Femur (tissue), 1 donor: ENCODE measurements at regions not wholly inside any gene's neighbourhood (a gene's known extent, or its start where the extent isn't known, plus 50 kb on each side); places are given as distances from the start of the nearest gene placed in this dataset.

Experiments
- DNase-seq: peaks from one replicate; pipeline ENCODE4 v3.0.0-alpha.2; 2017

DNA sequence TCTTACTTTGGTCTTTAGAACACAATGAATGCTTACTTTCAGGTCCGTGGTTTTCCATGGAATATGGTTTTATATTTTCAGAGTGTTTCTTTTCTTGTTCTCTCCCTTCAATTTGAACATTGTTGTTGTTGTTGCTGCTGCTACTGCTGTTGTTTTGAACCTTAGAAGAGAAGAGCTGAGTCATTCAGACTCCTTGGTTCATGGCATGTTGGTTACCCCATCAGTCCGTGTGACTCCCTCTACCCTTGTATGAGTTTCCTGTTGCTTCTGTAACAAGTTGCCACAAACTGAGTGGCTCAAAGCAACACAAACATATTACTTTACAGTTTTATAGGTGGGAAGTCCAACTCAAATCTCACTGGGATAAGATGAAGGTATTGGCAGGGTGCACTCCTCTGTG is 511.0 kb downstream of the INSC start:
- DNase-seq: no peak

DNA sequence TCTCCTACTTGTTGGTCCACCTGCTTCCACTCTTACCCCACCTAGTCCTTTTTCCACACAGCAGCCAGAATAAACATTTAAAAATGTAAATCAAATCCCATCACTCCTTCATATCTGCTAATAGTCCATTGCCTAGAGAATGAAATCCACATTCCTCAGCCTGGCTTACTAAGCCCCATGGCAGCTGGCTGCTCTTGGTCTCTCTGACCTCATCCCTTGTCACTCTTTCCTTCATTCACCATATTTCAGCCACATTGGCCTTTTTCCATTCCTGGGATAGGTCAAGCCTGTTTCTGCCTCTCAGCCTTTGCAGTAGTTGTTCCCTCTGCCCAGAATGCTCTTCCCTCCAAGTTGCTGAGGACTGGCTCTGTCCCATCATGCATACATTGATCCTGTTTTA is 512.8 kb downstream of the INSC start:
- no peak for DNase-seq

DNA sequence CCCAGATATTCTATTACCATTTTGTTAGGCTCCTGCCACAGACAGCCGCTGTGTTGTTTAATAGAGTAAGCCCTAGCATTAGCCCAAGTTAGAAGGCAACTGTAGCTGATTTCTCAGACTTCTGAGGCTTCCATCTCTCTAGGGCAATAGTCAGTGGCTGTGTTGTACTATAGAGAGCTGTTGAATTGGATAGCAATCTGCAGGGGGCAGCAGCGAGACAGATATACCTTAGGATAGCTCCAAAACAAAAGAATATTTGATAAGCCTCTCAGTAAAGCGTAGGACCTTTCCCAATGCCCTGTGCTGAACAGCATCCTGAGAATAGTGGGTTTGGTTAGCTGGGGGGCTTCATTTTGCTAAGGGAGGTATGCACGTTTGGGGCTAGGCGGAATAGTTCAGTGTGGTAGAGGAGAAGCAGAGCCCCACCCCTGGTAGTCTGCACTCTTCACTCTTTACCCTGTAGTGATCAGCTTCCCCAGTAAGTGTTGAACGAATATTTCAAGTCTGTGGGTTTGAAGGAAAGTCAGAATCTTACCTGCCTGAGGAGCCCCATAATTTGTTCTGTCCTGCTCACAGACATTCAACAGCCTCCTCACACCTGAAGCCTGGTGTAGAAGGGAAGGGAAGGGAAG is 515.1 kb downstream of the INSC start:
- no peak for DNase-seq

DNA sequence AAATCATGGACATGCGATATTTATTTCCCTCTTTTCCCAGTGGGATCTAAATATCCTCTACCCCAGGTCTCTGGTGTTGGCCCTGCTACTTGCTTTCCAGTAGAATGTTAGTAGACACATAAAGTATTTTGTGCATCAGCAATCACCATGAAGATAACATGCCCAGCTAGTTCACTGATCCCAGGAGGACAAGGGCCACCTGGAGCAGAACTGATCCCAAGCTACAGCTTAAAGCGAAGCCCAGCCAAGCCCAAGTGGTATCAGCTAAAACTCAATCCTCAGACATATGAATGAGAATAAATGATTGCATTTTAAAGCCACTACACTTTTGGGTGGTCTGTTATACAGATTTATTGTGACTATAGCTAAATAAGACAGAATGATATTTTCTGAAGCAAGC is 516.2 kb downstream of the INSC start:
- DNase-seq: no peak

DNA sequence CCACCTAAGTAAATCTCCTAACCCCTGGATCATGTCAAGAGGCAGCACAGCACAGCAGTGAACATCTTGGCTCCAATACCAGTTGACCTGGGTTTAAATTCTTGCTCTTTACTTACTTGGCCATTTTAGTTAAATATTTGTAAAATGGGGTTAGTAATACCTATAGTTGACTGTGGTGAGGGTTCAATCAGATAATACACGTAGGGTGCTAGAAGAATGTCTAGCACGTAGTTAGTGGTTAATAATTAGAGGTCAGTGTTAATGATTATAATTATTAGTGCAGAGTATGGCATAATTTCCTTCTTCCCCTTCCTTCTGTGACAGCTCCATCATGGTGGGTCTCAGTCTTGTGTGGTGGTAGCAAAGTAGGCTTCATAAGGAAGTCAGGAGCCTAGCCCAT is 520.8 kb downstream of the INSC start:
- DNase-seq: no peak

DNA sequence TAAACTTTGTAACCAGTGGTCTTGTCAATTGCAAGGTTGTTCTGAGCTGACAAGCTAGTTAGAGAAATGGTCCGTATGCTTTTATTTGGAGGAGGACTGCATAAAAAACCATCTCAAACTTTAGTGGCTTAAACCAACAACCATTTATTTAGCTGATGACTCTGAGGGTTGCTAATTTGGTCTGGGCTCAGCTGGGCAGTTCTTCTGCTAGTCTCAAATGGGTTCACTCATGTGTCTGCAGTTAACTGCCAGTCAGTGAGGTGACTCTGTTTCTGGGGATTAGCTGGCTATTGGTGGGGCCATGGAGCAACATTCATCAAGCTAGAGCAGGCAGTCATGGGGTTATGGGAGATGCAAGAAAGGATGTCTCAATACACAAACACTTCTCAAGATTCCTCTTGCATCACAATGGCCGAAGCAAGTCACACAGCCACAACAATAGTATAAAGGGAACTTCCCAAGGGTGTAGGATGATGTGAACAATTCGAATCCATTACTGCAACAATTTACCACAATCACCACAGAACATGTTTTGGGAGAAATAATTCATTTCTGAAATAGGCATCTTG is 521.9 kb downstream of the INSC start:
- DNase-seq: no peak

DNA sequence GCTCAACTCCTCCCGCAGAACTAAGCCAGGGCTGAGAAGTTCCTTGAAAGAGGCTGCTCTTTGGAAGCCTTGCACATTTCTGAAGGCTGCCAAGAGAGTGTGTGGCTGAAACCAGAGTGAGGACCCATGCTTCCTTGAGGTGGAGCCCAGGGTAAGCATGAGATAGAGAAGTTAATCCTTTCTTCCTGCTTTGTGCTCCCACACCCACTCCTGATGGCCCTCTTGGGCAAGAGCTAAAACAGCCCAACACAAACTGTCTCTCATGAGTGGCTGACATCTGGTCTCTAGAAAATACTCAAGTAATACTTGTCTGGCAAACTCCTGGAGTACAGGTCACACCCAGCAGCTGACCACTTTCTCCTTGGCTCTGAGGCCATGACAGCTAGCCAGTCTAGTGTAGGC is 523.7 kb downstream of the INSC start:
- DNase-seq: no peak

DNA sequence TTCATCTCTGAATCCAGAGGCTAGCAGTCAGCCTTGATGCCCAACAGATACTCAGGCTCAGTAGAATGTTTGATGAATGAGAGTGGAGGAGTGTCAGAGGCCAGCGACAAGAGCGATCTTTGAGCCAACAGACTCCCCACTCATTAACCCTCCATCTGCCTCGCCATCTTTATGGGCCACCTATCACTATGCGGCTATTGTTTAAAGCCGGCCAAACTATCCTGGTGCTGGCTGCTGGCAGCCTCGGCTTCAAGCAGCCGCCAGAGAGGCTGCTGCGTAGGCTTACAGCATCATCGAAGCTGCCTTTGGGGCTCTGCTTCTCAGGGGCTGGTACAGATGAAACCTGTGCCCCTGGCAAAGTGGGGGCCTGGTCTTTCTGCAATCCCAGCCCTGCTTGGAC is 525.6 kb downstream of the INSC start:
- DNase-seq: no peak

DNA sequence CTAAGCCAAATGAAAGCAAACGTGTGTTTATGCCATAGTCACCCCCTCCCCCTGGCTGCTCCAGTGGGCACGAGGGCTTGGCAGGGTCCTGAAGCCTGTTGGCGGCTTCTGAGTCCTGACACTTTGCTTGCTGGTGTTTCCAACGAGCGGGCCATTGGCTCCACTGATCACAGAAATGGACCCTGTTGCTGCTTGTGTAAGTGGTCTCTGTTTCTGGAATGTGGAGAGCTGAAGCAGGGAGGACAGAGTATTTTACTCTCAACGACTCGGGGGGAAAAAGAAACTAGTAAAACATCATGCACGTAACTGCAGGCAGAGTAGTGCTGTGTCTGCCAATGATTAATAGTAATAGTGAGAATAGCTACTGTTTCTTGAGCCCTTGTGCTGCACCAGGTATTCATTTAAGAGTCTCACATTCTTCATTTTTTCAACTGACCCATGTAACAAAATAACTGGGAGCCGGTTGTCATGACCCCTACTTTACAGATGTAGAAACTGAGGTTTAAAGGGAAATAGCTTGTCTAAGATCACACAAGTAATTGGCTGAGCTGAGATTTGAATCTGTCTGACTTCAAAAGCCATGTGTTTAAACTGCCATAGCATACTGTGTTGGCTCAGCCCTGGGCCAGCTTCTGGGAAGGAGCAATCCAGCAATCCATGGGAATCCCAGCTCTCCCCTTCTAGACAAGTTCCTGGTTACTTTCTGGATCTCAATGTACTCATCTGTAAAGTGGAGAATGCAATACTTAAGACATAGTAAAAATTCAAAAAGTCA is 526.7 kb downstream of the INSC start:
- DNase-seq: peak; percentile 61

DNA sequence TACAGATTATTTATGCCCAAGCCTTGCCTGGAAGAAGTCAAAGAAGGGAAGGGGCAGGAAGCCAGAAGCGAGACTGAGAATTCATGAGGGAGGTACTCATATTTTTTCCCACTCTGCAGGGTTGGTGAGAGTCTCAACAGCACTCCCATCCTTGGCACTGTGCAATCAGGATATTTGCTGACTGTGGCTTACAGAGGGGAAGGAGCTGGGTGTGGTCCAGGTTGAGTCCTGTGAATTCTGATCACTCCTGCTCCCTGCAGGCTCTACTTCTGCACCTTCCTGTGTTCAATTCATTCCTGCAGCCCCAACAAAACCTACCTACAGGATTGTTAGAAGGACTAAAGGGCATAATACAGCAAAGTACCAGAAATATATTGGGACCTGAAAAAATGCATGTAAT is 530.5 kb downstream of the INSC start:
- DNase-seq: peak; percentile 35

DNA sequence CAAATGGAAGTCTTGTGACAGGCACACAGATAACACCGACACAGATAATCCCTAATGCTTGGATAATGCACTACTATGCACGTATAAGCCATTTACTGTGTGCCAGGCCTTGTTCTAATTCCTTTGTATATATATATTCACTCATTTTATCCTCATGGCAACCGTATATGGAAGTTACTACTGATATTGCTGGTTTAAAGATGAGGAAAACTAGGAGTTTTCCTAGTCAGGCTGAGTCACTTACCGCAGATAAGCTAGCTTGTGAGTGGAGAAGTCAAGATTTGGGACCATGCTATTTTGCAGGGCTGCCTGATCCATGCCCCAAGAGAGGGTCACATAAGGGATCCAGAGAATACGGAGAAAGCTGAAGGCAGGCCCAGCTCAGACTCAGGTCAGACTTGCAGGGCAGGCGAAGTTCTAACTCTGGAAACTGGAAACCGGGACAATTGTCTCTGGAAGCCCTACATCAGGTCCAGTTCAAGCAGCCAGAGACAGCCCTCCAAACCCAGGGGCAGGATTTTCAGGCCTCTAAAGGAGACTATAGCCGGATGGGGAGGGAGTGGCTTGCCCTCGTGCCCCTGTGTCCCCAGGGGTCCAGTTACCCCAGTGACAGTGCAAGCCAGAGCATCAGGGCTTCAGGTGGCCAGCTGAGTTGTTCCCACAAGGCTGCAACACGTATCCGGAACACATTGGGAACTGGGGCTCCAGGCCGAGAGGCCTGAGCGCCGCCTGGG is 534.8 kb downstream of the INSC start:
- no peak for DNase-seq

DNA sequence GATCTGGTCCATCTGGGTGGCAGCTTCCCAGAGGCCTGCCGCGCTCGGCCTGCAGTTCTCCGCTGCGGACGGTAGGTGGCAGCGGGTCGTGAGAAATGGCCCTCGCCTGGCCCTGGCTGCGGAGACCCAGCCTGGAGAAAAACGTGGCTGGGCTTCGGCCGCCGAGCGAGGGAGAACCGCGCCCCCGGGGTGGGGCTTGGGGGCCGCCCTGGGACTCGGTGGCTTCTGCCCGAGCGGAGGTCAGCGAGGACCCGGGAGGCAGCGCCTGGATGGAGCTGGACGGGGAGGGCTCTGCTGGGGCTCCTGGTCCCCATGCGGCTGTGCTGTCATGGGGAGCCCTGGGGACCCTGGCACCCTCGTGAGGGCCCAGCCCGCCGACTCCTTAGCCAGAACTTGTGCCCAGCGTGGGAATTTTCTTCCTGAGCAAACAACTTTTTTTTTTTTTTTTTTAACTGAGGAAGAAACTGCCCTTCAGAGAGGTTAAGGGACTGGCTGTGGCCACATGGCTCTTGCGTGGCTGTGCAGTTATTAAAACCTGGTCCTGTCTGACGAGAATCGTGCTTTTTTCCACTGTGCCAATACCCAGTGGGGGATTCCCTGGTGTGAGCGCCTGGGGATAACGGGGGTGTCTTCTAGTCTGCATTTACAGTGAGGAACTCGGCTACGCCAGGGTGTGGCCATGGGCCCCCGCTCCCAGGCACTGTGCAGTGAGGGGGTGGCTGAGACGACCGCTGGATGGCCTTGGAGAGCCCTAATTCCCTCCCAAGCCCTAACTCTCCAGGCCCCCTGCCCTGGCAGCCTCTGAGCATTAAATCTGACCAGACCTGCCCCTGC is 535.6 kb downstream of the INSC start:
- peak; percentile 97 for DNase-seq

DNA sequence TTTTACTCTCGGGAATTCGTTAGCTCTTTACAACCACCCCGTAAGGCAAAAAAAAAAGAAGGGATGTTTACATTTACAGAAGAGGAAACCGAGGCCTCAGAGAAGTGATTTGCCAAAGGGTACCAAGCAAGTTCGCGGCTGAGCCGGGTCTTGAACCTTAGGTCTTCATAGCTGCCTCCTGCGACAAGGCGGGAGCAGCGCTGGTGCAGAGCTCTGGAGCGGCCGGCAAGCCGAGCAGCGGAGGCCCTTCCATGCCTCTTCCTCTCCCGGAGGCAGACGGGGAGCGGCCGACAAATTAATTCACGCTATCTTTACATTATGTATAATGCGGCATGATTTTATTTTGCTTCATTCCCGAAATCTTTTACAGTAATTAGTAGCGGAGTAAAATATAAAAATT is 536.3 kb downstream of the INSC start:
- no peak for DNase-seq

DNA sequence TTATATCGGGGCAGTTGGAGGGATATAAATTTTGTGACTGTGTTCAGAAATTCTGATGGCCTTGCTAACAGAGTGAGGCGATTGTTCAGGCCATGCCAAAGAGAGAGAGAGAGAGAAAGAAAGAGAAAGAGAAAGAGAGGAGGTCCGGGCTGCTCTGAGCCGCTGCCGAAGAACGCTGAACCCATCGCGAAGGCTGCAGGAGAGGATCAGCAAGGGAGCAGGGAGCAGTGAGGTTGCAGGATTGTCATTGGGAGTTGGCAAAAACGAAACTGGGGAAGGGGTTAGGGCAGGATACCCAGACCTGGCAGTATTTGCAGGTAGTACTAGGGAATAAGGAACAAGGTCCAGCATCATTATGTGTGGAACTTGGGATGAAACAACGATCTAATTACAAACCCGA is 537.1 kb downstream of the INSC start:
- peak; percentile 34 for DNase-seq

DNA sequence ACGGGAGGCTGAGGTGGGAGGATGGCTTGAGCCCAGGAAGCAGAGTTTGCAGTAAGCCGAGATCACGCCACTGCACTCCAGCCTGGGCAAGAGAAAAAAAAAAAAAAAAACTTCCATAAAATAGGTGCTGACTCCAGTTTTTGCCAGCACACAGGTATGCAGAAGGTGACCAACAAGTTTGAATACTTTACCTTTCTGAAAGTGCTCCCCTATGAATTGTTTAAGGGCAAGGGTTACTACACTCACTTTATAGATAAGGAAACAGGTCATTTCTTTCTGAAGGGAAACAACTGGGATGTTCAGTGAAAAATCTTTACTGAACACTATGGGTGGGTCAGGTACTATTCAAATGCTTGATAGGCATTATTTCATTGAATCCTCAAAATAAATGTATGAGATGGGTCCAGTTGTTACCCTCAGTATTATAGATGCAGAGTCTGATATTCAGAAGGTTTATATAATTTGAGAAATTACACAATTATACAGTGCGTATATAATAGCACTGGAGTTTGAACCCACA is 538.5 kb downstream of the INSC start:
- DNase-seq: no peak

DNA sequence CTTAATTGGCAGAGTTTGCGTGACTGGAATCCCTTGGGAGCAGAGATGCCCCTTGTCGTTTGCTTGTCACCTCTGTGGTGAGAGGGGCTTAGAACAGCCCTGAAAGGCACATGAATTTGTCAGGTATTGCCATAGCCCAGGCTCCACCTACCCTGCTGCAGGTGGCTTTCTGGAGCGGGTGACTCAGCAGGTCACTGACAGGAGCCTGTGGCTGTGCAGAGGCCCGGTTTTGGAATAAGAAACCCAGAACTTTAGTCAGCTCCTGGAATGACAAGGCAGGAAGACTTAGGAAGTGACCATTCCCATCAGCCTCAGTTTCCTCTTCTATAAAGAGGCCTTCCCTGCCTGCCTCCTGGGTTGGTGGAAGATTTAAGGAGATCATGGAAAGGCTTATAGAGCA is 539.7 kb downstream of the INSC start:
- no peak for DNase-seq

DNA sequence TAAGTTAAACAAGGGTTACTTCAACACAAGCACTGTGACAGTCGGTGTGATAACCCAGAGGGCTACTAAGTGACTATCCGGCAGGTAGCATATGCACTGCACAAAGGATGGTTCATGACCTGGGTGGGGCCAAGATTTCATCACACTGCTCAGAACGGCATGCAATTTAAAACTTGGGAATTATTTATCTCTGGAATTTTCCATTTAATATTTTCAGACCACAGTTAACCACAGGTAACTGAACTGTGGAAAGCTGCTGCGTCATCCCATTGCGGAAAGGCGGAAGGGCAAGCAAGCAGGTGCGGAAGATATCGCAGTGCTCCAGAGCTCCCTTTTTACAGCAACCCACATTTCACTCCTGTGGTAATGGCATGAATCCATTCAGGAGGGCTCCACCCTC is 540.8 kb downstream of the INSC start:
- no peak for DNase-seq

DNA sequence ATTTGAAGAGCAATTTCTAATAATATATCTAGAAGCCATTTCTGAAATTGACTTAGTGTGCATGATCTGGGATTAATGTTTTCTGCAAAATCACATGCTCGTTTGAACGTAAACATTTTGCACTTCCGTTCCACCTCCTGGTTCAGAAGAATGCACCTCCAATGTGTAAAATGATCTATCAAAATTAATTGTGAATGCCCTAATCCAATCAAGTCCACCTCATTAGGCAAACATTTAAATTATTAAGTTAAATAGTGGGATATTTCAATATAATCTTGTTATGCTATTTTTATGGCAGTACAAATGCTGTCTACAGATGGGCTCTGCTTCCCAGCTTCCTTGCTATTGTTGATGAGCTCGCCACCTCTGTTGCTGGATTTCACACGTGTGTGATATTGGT is 542.5 kb downstream of the INSC start:
- no peak for DNase-seq

DNA sequence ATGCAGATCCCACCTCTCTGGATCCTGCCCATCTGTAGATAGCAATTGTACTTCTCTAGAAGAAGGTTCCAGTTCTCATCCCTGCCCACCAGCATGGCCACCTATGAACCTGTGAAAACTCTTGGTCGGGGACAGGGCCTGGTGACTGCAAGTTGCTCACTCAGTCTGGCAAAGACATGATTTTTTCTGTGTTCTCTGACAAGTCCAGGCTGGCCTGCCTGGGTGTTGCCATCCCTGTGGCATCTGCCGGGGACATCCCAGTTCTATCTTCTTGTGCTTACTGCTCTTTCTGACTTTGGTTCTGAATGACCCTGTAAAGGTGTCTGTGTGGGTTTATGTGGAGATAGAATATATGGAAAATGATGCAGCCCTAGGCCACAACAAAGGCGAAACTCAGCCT is 545.8 kb downstream of the INSC start:
- no peak for DNase-seq

DNA sequence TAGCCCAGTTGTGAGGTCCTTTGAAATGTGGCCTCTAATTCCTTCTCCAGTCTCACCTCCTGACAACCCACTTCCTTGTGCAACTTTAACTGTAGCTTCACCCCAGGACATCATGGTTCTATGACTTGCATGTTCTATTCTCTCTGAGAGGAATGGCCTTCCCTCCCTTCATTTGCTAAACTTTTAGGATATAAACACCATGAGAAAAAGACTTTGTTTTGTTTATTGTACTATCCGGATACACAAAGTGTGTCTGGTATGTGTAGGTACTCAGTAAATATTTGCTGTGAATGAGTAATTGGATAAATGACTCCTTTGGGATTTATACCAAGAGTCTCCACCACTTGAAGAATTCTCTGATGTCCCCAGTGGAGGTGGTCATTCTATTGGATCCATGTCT is 547.6 kb downstream of the INSC start:
- DNase-seq: no peak

DNA sequence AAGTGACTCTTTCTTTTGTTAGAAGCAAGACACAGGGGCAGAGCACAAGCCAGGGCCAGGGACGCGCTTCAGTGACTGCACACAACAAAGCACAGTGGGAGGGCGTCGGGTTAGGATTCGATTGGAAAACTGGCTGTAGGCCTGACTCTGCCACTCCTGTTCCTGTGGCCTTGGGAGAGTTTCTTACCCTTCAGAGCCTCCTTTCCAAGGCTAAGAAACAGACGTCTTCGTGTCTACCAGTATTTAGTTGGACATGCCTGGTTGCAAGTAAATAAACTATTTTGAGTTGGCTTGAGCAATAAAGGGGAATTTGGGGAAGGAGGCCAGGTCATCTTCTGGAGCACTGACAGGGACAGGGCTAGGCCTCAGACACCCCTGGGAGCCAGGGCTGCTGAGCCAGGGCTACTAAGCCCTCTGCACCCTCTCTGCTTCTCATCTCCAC is 549.1 kb downstream of the INSC start:
- DNase-seq: no peak

DNA sequence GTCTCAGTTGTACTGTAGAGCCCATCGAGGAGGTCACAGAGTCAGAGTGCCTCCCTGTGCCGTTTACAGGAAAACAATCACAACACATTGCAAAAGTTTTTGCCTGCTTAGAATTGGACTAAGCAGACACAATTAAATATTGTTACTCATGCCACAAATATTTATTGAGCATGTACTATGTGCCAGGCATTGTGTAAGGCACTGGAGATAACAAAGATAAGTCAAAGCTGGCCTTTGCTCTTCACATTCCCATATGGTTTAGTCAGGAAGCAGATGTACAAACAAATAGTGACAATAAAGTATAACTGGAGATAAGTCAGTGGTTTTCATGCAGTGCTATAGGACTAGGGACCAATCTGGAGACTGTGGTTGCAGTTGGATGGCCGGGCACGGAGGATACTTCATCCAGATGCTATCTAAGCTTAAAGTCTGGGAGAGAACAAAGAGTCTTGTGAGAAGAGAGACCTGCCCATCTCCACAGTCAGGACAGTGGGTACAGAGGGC is 550.7 kb downstream of the INSC start:
- DNase-seq: no peak
